K562 (cell line): ENCODE measurements at regions not wholly inside any gene's neighbourhood (a gene's known extent, or its start where the extent isn't known, plus 50 kb on each side); places are given as distances from the start of the nearest gene placed in this dataset.
A peak's percentile ranks its signal among the peaks of the same experiment; 100 is the strongest.

Experiments used
- ATAC-seq: fragments of 200-7000 bp; cut with Tn5 transposase; 3 replicates; pipeline ENCODE4 v1.9.1; 2020; ENCODE audit warnings: moderate library complexity
- BruUV-seq: library from RNA; stranded (reverse); fragments of 400-500 nt; replicated peaks from 2 replicates; lab custom pipeline; 2021; lab: Mats Ljungman, UMichigan
- CTCF ChIA-PET: fragments of 300-600 bp; formaldehyde crosslinking; extraction: SDS; loops from one replicate; lab custom pipeline; 2021; ENCODE audit warnings: low intra/inter-chr PET ratio; lab: Yijun Ruan, JAX
- POLR2A ChIA-PET: fragments of 300-600, 350-650 bp; sonication (Branson Sonifier 250); formaldehyde crosslinking; extraction: SDS; loops from one replicate; lab custom pipeline; 2021; ENCODE audit warnings: antibody characterized with exemption, inconsistent platforms; lab: Yijun Ruan, JAX
- DNase-seq, 4 experiments: peaks; one replicate each; pipeline versions ENCODE4 v3.0.0 to v3.0.0-alpha.2; 2011 to 2018; ENCODE audit warnings: low spot score in 3 of 4, mixed read lengths in 3 of 4; ENCODE audit errors: extremely low read depth in 1 of 4
- FAIRE-seq: peaks from 2 replicates; lab custom pipeline; 2011; peaks lifted over from hg19 to GRCh38; lab: Jason Lieb, UNC
- H2AFZ ChIP-seq: 2 replicates; pipeline ENCODE4 v1.6.0; 2011; ENCODE audit warnings: low read depth, low read length, control low read depth, inconsistent platforms
- H3K27ac ChIP-seq: fragments of 200-600 bp; 3 replicates; pipeline ENCODE4 v1.8.0; 2011; ENCODE audit warnings: low read depth, mild to moderate bottlenecking, control low read depth, inconsistent platforms, low read length, moderate library complexity, mixed read lengths; ENCODE audit errors: extremely low read depth
- H3K27me3 ChIP-seq, 2 experiments: fragments of 300-600 bp in 1 of 2; 2 replicates in 1 of 2; 3 replicates in 1 of 2; pipeline versions ENCODE4 v1.6.0 to v1.8.0; 2011; ENCODE audit warnings: inconsistent platforms in 2 of 2, low read length in 2 of 2, mild to moderate bottlenecking in 1 of 2, mixed read lengths in 1 of 2, moderate library complexity in 1 of 2; ENCODE audit not compliant: control insufficient read depth in 2 of 2, insufficient read depth in 2 of 2
- H3K36me3 ChIP-seq: fragments of 300-600 bp; 3 replicates; pipeline ENCODE4 v1.8.0; 2011; ENCODE audit warnings: mild to moderate bottlenecking, low read length, inconsistent platforms; ENCODE audit not compliant: control insufficient read depth, insufficient read depth
- H3K4me1 ChIP-seq, 2 experiments: fragments of 200-600 bp in 1 of 2; replicated peaks in 1 of 2; 2 replicates in 1 of 2; 3 replicates in 1 of 2; pipeline versions ENCODE4 v1.5.1 to v1.8.0; 2011; ENCODE audit warnings: inconsistent platforms in 2 of 2, low read length in 2 of 2, mild to moderate bottlenecking in 1 of 2, mixed read lengths in 1 of 2, moderate library complexity in 1 of 2; ENCODE audit not compliant: control insufficient read depth in 2 of 2, insufficient read depth in 2 of 2
- H3K4me2 ChIP-seq: 2 replicates; pipeline ENCODE4 v1.6.1; 2011; ENCODE audit warnings: low read length, control low read depth, inconsistent platforms, mixed read lengths; ENCODE audit not compliant: insufficient read depth
- H3K4me3 ChIP-seq: fragments of 200-600 bp; sonication (generic), shearing (Covaris generic); 2 replicates; pipeline ENCODE4 v1.5.1; 2016; ENCODE audit warnings: control low read depth, inconsistent platforms
- H3K79me2 ChIP-seq: fragments of 200-600 bp; 3 replicates; pipeline ENCODE4 v1.8.0; 2011; ENCODE audit warnings: low read length, inconsistent platforms; ENCODE audit not compliant: control insufficient read depth, insufficient read depth
- H3K9ac ChIP-seq, 2 experiments: 2 replicates each; pipeline versions ENCODE4 v1.6.0 to v1.6.1; 2011; ENCODE audit warnings: low read depth in 2 of 2, low read length in 2 of 2, control low read depth in 1 of 2, inconsistent platforms in 1 of 2, mild to moderate bottlenecking in 1 of 2, mixed read lengths in 1 of 2; ENCODE audit not compliant: insufficient read depth in 1 of 2
- H3K9me1 ChIP-seq: one replicate; pipeline ENCODE4 v1.6.0; 2011; ENCODE audit warnings: inconsistent platforms, mild to moderate bottlenecking, low read length, moderate library complexity; ENCODE audit not compliant: control insufficient read depth, insufficient read depth
- H3K9me3 ChIP-seq: replicated peaks from 2 replicates; pipeline ENCODE4 v1.5.1; 2011; ENCODE audit warnings: low read depth, low read length, inconsistent platforms; ENCODE audit not compliant: control insufficient read depth, insufficient read depth
- H4K20me1 ChIP-seq: replicated peaks from 2 replicates; pipeline ENCODE4 v1.6.1; 2011; ENCODE audit warnings: low read length, inconsistent platforms, mixed read lengths; ENCODE audit not compliant: control insufficient read depth, insufficient read depth
- EP300 ChIP-seq: IDR thresholded peaks from 2 replicates; pipeline ENCODE4 v1.6.1; 2012; ENCODE audit warnings: low read length, improper control_type of control experiment
- HIVEP1 ChIP-seq: fragments of 250-450 bp; sonication (Bioruptor Pico); IDR thresholded peaks from 2 replicates; pipeline ENCODE4 v1.4.0; 2020; ENCODE audit warnings: mild to moderate bottlenecking
- JUNB ChIP-seq: fragments of 450-650 bp; formaldehyde crosslinking; conservative IDR thresholded peaks from 2 replicates; pipeline ENCODE4 v1.4.0; 2020; ENCODE audit warnings: mild to moderate bottlenecking
- MAFG ChIP-seq: fragments of 450-650 bp; conservative IDR thresholded peaks from 2 replicates; pipeline ENCODE4 v1.6.1; 2016; ENCODE audit warnings: missing genetic modification characterization, missing compliant biosample characterization
- NEUROD1 ChIP-seq: fragments of 150-350 bp; IDR thresholded peaks from 2 replicates; pipeline ENCODE4 v1.6.1; 2014; ENCODE audit warnings: borderline replicate concordance, low read length, low read depth; ENCODE audit not compliant: partially characterized antibody
- NONO ChIP-seq, 2 experiments: fragments of 200-400 bp in 1 of 2; fragments of 450-650 bp in 1 of 2; formaldehyde crosslinking in 1 of 2; IDR thresholded peaks; 2 replicates each; pipeline ENCODE4 v1.6.1; 2017; ENCODE audit warnings: low read depth in 2 of 2, mild to moderate bottlenecking in 2 of 2, moderate library complexity in 2 of 2, low read length in 1 of 2
- SETDB1 ChIP-seq: IDR thresholded peaks from one replicate; pipeline ENCODE4 v1.6.1; 2012; ENCODE audit warnings: low read length, control low read depth, inconsistent platforms
- SMARCA5 ChIP-seq: fragments of 450-650 bp; IDR thresholded peaks from 2 replicates; pipeline ENCODE4 v1.6.1; 2016
- SUPT5H ChIP-seq: fragments of 450-650 bp; IDR thresholded peaks from 2 replicates; pipeline ENCODE4 v1.6.1; 2016
- ZBTB8A ChIP-seq: fragments of 450-650 bp; IDR thresholded peaks from 2 replicates; pipeline ENCODE4 v1.6.1; 2018; ENCODE audit warnings: mild to moderate bottlenecking, moderate library complexity; ENCODE audit not compliant: partially characterized antibody
- ZNF347 ChIP-seq: fragments of 450-650 bp; formaldehyde crosslinking; IDR thresholded peaks from 2 replicates; pipeline ENCODE4 v1.4.0; 2020; ENCODE audit warnings: low read depth, mild to moderate bottlenecking, moderate library complexity
- ZNF444 ChIP-seq: fragments of 250-450 bp; sonication (Bioruptor Pico); IDR thresholded peaks from 2 replicates; pipeline ENCODE4 v1.4.0; 2020; ENCODE audit warnings: mild to moderate bottlenecking, moderate library complexity
- ZNF75A ChIP-seq: fragments of 450-650 bp; formaldehyde crosslinking; IDR thresholded peaks from 2 replicates; pipeline ENCODE4 v1.4.0; 2020; ENCODE audit warnings: mild to moderate bottlenecking
- WGBS: fragments of 100-300 bp; shearing (Covaris generic); methylation state at CpG from one replicate; pipeline ENCODE4 v1.1.6; 2016; ENCODE audit warnings: low coverage, mixed read lengths; ENCODE audit not compliant: insufficient coverage; ENCODE audit errors: missing lambda C conversion rate; 5-methylcytosine and 5-hydroxymethylcytosine counted together
- in situ Hi-C: fragments of 300-500 bp; cut with MboI; formaldehyde crosslinking; loops from 4 replicates; pipeline ENCODE4 v1.15.0; 2018; ENCODE audit warnings: inconsistent platforms, mixed read lengths
- intact Hi-C: fragments of 100-400 bp; cut with micrococcal nuclease; formaldehyde crosslinking; loops from 2 replicates; pipeline ENCODE4 v1.14.2; 2022

GRCh38 chr2:145090841-145091761, 571.2 kb upstream of the ZEB2 start:
- no peak for ATAC-seq
- Histone ChIP-seq H3K79me2 (no peaks in the 10 kb centered on the region), H2AFZ (0 out of 2 replicates have a peak overlapping the region, but pooled peaks have one; percentile 34), H3K36me3 (no peaks in the 10 kb centered on the region), H3K9ac (no peak overlapping the region), H3K27me3 (no peaks in the 10 kb centered on the region), H4K20me1 (no peaks in the 10 kb centered on the region), H3K4me3 (no peak overlapping the region), H3K9me1 (no peaks in the 10 kb centered on the region), H3K4me1 (peaks cover 0 to 3% of the 10 kb centered on the region in 2 experiments; a peak in 1 of 5 replicates), H3K4me2 (no peak overlapping the region), H3K9me3 (no peaks in the 10 kb centered on the region)
- no peak for FAIRE-seq
- BruUV-seq: no TSS peak
- WGBS: 22% methylated on average over 2 of the region's 2 CpGs
- intact Hi-C loops: no loop called here
- in situ Hi-C loops: no loop called here
- ChIA-PET CTCF (no interaction called here), POLR2A (no interaction called here)
- no peak for TF ChIP-seq SETDB1
- no peak for TF ChIP-seq ZNF347 (CRISPR knock-in tag)
- no peak for TF ChIP-seq JUNB (CRISPR knock-in tag)
- no peak for TF ChIP-seq SMARCA5
- TF ChIP-seq SUPT5H: no peak
- TF ChIP-seq ZNF75A (CRISPR knock-in tag): no peak
- TF ChIP-seq, all 486 proteins: peak for 0
- no peak overlapping the region for H3K27ac ChIP-seq
- DNase-seq: no peak

- Histone ChIP-seq H3K9me1 (no peaks in the 10 kb centered on the region), H3K79me2 (no peaks in the 10 kb centered on the region), H3K9ac (no peak overlapping the region), H3K4me2 (no peak overlapping the region), H3K27me3 (no peaks in the 10 kb centered on the region), H4K20me1 (no peaks in the 10 kb centered on the region), H3K36me3 (no peaks in the 10 kb centered on the region), H2AFZ (no peak overlapping the region; the same call in 1 of the 2 replicates), H3K4me1 (peaks cover 0 to 3% of the 10 kb centered on the region in 2 experiments; a peak in 1 of 5 replicates), H3K4me3 (no peak overlapping the region), H3K27ac (no peak overlapping the region), H3K9me3 (no peaks in the 10 kb centered on the region)
- intact Hi-C loops (no loop called here), in situ Hi-C loops (no loop called here)
- TF ChIP-seq HIVEP1 (CRISPR knock-in tag): no peak
- TF ChIP-seq ZBTB8A: no peak
- no peak for TF ChIP-seq EP300
- no peak for TF ChIP-seq NEUROD1
- no peak for TF ChIP-seq NONO (IDR thresholded peaks at IDR 0.05; ENCODE audit: low read depth in 2 of 2, low read length in 1 of 2)
- no peak for TF ChIP-seq ZNF444
- no peak for TF ChIP-seq MAFG (tag)
- ATAC-seq (no peak), DNase-seq (no peak), FAIRE-seq (no peak)
- WGBS: 8% methylated on average over 2 of the region's 2 CpGs
- no TSS peak for BruUV-seq
- POLR2A ChIA-PET: interaction anchor here (0.8 kb wide), 1 partner anchor 1978 kb away, joined by 5 read pairs; no protein-coding TSS in a partner anchor
- CTCF ChIA-PET: no interaction called here
Observed at GRCh38 chr2:145088756-145089155, 568.8 kb upstream of the ZEB2 start.
